HG03457 (cell line): ENCODE measurements at regions not wholly inside any gene's neighbourhood (a gene's known extent, or its start where the extent isn't known, plus 50 kb on each side); places are given as distances from the start of the nearest gene placed in this dataset.

Experiments
- ATAC-seq: cut with Tn5 transposase; IDR thresholded peaks from one replicate; pipeline ENCODE4 v1.9.1; 2021; ENCODE audit warnings: moderate number of reproducible peaks; ENCODE audit not compliant: unreplicated experiment

DNA sequence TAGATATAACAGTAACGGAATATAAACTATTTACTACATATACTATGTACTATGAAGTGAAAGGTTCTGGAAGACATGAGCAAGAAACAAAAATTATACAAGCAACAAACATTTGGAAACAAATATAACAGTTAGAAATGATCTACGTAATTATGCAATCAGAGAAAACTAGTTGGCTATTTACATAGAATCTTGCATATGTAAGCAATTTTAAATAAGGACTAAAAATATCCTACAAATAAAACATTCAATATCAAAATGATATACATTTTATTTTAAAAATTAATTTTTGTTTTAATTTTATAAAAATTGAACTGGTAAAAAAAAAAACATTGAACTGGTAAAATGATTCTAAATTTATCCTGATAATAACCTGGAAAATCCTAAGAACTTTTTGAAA, 642.5 kb upstream of the PCDH10 start:
- no peak for ATAC-seq

DNA sequence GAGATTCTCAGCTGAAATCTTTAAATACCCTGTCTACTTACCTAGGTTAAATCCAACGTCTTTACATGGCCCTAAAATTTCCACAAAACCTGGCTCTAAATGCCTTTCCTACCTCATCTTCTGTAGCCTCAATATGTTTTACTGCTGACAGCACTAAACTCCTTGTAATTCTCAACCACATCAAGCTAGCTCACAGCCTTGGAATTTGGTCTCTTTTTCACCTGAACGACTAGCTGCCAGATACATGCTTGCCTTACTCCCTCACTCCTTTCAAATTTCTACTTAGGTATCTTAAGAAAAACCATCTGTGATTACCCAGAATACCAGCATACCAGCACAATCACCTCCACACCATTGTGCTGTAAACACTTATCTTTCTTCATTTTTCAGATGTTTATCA, 635.6 kb upstream of the PCDH10 start:
- no peak for ATAC-seq

DNA sequence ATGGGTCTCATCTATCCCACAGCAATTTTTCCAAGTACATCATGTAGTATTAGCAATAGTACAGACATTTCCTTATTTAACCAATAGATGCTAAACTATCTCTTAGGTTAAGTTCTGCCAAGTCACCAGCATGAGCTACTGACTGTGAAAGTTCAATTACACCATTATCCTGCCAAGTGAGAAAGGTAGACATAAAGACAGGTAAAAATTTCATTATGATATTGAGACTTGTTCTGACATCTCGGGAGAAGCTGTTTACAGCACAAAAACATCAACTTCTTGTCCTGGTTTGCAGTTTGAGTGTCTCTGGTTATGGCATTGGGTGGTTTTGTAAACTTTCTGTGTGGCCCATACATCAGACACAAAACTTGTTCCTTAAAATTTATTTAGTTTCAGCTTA, 622.4 kb upstream of the PCDH10 start:
- no peak for ATAC-seq

DNA sequence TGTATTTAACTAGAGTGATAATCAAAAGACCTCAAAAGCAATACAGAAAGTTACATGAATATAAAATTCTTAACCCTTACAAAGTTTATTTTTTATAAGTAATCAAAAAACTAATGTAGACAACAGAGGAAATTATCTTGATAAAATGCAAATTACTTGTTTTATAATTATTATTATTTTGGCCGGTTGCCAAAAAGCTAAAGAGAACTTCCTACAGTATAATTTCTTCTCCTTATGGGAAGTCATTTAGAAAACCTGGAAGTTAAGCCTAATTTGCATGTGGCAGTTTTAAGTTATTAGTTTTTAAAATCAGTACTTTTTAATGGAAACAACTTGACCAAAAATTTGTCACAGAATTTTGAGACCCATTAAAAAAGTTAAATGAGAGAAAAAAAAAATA, 621.3 kb upstream of the PCDH10 start:
- ATAC-seq = no peak

DNA sequence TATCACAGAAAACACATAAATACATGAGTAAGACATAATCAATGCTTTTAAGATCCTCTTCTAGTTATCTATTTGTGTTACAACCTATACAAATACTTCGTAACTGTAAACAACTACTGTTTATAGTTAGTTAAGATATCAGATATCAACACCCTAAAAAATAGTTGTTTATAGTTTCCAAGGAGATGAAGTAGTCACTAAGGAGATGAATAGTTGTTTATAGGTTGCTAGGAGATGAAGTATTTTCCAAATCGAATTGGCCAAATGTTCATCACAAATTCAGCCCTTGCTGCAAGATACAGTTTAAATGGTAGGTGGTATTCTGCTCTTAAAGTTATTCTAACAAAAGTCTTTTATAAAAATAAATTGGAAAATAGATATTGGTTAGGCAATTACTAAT, 618.2 kb upstream of the PCDH10 start:
- no peak for ATAC-seq

DNA sequence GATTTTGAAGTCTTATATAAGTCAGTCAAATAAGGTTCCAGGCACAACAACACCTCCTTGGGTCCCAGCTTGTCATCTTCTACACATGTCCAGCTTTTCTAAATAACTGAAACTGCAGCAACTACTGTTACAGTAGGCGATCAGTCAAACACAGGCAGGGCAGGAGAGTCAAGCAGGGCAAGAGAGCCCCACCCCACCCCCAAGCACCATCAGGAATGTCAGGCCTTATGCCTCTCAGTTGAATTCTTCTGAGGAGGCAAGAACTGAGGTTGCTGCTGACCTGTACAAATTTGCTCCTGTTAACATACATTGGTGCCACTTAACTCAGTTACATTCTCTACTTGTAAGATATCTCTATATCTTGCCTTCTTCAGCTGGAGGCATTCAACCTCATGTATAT, 608.8 kb upstream of the PCDH10 start:
- ATAC-seq = no peak

DNA sequence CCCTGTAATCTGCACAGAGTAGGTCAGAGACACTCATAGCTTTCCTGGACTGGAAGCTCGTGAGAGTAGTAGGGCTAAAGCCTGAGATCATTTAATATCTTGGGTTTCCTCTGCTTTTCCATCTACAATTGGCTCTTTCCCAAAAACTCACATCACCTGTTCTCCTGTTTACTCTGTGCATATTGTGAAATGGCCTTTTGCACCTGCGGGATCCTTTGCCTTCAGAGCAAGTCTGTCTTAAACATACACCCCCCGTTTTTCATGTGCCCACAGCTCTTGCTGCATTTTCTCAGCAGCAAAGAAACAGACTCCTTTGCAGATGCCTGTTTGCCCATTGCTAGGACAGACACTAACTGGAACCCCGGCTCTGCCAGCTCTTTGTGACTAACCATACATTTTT, 608.3 kb upstream of the PCDH10 start:
- ATAC-seq = no peak

DNA sequence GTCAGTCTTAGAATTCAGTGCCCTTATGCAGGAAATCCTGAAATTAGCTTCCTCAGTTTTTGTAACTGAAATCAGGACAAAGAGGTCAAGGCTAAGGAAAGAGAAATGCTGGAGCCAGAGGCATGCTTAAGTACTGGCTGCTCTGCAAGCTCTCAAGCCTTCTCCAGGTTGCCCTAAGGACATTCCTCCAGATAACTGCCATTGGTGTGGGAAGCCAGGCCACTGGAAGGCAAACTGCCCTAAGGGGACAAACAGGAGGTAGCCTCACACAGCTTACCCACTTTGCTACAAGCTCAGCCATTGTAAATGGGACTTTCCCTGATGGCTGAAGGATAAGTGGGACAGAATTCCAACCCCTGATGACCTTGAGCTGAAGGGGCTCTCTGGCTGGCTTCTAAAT, 606.9 kb upstream of the PCDH10 start:
- no peak for ATAC-seq

DNA sequence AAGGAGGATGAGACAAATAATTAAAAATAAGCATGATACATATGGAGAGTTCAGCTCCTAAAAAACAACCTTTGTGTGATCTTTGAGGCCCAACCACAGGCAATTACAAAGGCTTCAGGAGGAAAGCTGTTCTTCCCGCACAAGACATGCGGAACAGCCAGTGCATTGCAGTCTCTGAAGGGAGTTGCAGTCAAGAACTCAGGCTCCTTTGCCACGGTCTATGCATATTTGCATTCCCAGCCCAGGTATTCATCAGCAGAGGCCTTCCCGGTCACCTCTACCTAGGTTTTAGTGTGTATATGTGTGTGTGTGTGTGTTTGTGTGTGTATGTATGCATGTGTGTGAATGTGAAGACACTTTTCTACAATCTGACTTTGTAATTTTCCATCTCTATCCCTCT, 600.6 kb upstream of the PCDH10 start:
- ATAC-seq = no peak

DNA sequence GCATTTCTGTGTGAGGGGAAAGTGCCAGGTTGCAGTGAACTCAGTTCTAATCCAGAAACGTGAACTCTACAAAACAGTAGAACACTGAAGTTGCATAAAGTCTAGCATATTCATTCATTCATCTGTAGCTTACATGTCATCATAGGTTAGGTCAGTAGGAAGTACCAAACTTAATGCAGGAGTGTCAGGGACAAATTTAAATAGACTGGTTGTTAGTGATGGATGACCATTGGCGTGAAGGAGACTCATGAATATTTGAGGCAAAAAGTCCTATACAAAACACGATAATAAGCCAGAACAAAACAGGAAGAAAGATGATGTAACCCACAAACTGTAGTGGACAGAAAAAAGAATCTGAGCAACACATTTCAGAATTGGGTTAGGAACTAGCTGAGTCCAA, 592.8 kb upstream of the PCDH10 start:
- ATAC-seq = no peak

DNA sequence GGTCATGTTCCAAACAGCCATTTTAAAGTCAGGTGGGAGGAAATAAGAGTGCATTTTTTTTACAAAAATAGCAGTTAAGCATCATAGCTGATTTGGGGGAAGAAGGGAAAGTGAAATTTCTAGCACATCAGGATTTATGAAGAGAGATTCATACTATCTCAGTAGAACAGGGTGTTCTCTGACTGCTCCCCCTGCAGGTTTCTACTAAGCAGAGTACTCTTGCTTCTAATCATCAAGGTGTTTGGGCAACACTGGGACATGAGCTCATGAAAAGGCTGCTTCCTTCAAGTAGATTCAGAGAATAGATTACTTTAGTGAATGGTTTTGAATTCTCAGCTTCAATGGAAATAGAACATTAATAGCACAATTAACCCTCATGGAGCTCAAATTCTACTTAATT, 591.4 kb upstream of the PCDH10 start:
- ATAC-seq = no peak

DNA sequence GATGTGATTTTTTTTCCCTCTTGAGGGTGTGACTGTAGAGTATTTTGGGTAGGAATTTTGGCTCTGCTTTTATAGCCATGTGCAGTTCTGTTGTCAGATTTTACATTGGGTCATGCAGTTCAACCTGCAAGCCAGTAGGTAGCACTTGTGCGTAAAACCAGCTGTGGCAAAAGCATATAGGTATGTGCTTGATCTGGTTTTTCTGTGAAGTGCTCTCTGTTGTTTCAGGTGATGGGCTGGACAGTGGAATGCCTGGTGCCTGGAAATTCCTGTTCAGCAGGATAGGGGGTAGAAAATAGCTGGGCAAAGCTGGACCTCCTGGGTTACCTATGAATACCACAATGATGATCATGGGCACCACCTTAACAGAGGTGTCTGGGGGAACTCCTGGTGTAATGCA, 584.2 kb upstream of the PCDH10 start:
- no peak for ATAC-seq

DNA sequence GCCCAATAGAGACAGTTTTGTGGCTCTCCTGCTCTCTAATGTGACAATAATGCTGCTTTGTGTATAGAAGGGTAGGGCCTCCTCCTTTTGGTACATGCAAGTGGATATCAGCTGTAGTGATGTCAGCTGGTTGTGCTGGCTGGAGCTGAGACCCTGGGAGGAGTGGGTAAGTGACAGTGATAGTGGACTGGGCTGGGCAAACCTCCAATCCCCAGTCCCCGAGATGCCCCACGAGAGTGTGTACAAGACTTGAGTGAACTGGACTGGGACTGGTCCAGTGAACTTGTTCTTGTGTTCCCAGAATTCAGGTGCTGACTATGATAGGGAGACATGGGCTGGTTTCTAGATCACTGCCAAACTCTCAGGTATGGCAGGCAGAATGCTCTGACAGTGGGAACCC, 583.6 kb upstream of the PCDH10 start:
- no peak for ATAC-seq

DNA sequence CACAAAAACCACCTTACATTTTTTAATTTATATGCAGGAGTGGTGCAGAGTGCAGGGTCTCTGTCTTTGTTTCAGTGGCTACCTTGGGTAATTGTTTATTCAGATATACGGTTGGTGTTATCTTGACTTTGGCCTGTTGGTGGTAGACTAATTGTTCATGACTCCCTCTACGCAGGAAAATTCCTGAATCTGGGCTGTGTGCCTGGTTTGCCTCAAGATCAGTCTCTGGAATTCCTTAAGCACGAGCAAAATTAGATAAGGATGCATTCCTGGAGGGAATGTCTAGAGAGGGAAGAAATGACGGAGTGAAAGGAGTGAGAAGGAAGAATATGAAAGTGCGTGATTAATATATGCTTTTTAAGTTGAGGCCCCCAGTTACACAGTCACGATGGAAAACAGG, 576.9 kb upstream of the PCDH10 start:
- no peak for ATAC-seq

DNA sequence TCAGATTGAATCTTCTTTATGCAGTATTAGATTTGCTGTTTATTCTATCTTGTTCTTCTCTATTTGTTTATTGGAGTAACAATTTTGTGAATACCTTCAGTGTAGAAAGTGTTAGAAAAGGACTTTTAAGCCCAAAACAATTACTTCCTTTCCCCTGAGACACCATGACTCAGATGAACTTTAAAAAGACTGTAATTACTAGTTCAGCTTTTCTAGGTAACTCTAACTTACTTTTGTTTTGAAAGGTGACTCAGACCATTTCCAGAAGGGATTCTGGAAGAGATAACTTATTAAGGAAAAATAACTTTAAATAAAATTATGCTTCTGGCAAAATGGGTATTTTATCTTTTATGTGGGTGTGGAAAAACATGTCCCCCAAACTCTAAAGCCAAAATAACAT, 561.5 kb upstream of the PCDH10 start:
- no peak for ATAC-seq

DNA sequence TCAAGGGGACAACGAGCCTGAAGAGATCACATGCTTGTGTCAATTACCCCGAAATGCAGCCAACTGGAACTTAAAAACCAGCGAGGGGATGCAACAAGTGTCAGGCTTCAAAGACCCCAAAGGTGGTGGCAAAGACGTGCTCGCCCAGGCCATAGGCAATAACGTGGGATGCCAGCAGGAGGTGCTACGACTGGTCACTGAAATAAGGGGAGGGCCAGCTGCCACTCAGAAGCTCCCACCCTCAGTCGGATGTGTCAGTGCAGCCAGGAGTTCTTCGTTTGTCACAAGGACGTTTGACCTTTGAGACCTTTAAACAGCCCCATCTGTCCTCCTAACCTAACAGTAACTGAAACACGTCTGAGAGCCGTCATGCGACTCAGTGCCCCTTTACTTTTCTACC, 556.8 kb upstream of the PCDH10 start:
- ATAC-seq = no peak

DNA sequence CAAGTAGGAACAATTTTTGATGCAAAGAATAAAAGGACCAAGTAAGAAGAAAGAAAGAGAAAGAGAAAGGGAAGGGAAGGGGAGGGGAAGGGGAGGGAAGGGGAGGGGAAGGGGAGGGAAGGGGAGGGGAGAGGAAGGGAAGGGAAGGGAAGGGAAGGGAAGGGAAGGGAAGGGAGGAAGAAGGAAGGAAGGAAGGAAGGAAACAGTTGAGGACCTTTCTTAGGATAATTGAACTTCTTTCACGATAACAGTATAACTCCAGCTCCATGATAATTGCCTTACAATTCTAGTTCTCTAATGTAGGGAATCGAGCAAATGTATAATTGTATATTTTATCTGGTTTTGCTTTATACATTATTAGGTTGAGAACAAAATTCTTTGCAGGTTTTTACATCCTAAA, 556.2 kb upstream of the PCDH10 start:
- no peak for ATAC-seq

DNA sequence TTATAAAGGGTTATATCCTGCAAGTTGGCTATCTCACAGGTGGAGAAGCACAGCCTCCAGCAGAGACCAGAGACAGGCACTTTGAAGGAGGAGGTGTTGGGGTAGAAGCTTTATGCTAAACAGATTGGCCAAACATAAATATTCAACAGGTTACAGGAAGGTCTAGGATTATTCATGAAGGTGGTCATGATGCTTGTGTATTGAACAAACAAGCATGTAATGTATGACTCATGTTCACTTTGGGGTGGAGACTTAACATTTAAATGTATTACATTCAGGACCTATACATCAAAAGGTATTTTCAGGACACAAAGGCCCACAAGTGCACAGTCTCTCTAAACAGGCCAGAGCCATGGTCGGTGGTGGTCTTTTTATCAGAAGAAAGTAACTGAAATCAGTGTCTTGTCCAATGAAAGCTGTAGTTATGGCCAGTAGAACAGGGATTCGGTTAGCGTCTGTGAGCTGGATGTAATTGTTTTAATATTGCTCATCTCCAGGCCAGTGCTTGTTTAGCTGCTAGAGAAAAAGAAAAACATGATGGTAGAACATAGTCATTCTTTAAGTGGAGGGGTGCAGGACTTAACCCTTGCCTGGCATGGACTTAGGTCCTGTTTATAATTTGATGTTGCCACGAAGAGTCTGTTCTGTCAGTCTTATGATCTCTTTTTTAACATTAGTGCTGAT, 555.2 kb upstream of the PCDH10 start:
- no peak for ATAC-seq

DNA sequence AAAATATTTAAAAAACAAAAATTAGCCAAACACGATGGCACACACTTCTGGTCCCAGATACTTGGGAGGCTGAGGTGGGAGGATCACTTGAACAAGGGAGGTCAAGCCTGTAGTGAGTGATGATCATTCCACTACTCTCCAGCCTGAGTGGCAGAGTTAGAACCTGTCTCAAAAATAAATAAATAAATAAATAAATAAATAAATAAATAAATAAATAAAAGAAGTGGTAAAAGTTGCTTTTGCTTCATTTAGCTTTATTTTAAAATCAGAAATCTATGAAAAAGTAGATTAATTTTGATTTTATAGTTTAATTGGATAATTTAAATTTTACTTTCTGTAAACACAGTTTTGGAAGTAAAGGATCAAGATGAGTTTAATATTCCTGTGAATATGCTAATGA, 552.9 kb upstream of the PCDH10 start:
- no peak for ATAC-seq

DNA sequence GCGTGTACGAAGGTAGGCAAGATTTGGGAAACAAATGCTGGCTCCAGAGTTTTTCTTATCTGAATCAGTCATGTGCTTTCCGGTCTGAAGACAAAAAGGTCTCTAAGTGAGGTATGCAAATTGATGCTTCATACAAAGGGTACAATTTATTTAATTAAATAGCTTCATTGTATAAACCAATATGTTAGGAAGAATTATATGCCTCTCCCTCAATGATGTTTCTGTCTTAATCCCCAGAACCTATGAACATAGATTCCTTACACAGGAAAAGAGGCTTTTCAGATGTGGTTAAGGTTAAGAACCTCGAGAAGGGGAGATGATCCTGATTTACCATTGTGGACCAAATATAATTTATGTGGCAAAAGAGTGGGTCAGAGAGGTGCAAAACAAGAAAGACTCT, 543.5 kb upstream of the PCDH10 start:
- ATAC-seq = no peak

DNA sequence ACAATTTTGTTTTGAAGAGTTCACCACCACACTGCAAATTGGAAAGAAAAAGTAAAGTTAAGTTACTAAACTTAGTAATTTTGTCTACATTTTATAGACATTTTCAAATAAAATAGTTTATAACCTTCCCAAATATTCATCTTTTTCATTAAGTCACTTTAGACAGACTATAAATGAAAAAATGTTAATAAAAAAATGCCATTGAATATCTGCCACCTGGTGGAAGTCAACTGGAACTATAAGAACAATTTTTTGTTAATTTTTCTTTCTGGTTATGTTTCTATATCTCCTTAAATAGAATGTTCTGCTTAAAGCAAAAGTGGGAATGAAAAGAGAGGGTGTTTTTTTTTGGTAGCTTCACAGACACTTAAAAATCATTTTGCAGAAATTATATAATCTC, 534.4 kb upstream of the PCDH10 start:
- no peak for ATAC-seq

DNA sequence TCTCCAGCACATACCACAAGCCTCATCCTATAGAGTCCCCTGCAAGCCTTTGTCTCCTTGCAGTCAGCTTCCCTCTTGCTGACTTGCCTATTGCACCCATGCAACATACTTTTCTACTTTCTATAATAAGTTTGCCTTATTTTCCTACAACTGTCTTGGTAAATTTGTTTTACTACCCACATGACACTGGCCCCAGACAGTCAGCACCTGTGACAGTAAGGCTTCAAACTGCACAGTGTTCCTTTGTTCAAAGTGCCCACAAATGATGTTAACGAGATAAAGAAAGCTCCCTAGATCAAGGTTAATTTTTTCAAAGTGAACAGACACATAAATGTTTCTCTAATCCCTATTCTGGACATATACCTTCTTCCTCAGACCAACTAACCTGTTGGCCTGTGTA, 529.1 kb upstream of the PCDH10 start:
- no peak for ATAC-seq

DNA sequence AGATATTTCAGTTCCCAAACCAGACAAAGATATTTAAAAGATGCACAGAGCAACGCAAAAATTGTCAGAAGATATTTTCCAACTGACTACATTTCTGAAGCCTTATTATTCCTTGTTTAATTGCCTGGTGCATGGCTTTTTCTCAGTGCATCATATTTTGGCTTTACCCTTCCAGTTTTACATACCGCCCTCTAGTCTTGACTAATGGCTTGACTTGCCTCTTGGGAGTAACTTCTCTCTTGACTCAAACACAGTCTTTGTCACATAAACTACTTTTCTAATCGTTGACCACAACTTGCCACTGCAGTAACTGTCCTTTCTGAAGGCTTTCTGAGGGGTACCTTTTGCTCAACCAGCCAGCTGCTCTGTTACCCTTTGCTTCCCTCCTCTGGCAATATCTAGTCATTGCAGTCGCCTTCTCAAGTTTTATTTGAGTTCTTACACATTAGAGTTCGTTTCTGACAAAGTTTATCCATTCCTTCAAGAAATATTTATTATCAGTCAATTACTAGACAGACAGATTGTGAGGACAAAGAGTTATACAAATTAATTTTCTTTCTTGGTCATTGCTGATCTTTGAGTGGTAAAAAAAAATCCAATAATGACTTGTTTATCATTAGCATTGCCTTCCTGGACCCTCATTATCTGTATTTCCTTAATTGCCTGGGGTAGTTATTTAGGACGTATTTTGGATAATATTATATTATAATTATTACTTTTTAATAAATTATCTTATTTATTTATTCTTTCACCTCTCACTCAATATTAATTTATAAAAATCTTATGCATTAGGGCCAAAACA, 506.9 kb upstream of the PCDH10 start:
- ATAC-seq = no peak
